ENCODE measurements at regions not wholly inside any gene's neighbourhood (a gene's known extent, or its start where the extent isn't known, plus 50 kb on each side); places are given as distances from the start of the nearest gene placed in this dataset.

- no peak overlapping the region for H3K4me3 ChIP-seq
- H3K9ac ChIP-seq = no peak overlapping the region
- no peaks in the 10 kb centered on the region for H3K79me2 ChIP-seq (ENCODE audit: low read depth)
- H3F3A ChIP-seq (ENCODE audit: low read depth) = no peaks in the 10 kb centered on the region
- Mint-ChIP-seq H3K9me3 (peaks cover 2% of the 10 kb centered on the region), H3K27ac (no peak overlapping the region), H3K27me3 (ENCODE audit: insufficient read depth, low read depth) (no peaks in the 10 kb centered on the region), H3K4me3 (no peak overlapping the region), H3K36me3 (no peaks in the 10 kb centered on the region), H3K4me1 (no peaks in the 10 kb centered on the region)
- H2AFZ ChIP-seq (replicated peaks) = no peak overlapping the region
- DNase-seq (ENCODE audit: low spot score) = no peak
- H4K20me1 ChIP-seq (ENCODE audit: low read depth) = no peaks in the 10 kb centered on the region
- no peaks in the 10 kb centered on the region for H3K4me1 ChIP-seq
- no peak for TF ChIP-seq EZH2 (IDR thresholded peaks at IDR 0.05)
- no peak for TF ChIP-seq CTCF (IDR thresholded peaks at IDR 0.05)
- no peak for TF ChIP-seq EZH2phosphoT487 (IDR thresholded peaks at IDR 0.05)
- no peaks in the 10 kb centered on the region for H3K36me3 ChIP-seq
- no peak overlapping the region for H3K4me2 ChIP-seq
- no peak overlapping the region for H3K27ac ChIP-seq
- no peaks in the 10 kb centered on the region for H3K27me3 ChIP-seq
- H3K9me3 ChIP-seq (ENCODE audit: low read depth) = no peaks in the 10 kb centered on the region
Observed at GRCh38 chr4:13876131-13876530, 248.6 kb upstream of the BOD1L1 start.

- TF ChIP-seq EZH2 (IDR thresholded peaks at IDR 0.05) (no peak), CTCF (IDR thresholded peaks at IDR 0.05) (no peak), EZH2phosphoT487 (IDR thresholded peaks at IDR 0.05) (no peak)
- no peak overlapping the region for H3K27ac ChIP-seq
- no peaks in the 10 kb centered on the region for H4K20me1 ChIP-seq (ENCODE audit: low read depth)
- H3K36me3 Mint-ChIP-seq = no peaks in the 10 kb centered on the region
- DNase-seq (ENCODE audit: low spot score) = no peak
- H3K9me3 ChIP-seq (ENCODE audit: low read depth) = no peaks in the 10 kb centered on the region
- no peaks in the 10 kb centered on the region for H3K79me2 ChIP-seq (ENCODE audit: low read depth)
- no peaks in the 10 kb centered on the region for H3K36me3 ChIP-seq
- H3K9me3 Mint-ChIP-seq = peaks cover 2% of the 10 kb centered on the region
- no peaks in the 10 kb centered on the region for H3K27me3 ChIP-seq
- no peak overlapping the region for H3K9ac ChIP-seq
- no peaks in the 10 kb centered on the region for H3K27me3 Mint-ChIP-seq (ENCODE audit: insufficient read depth, low read depth)
- no peak overlapping the region for H2AFZ ChIP-seq (replicated peaks)
- no peaks in the 10 kb centered on the region for H3K4me1 Mint-ChIP-seq
- no peak overlapping the region for H3K4me2 ChIP-seq
- no peak overlapping the region for H3K4me3 Mint-ChIP-seq
- no peak overlapping the region for H3K27ac Mint-ChIP-seq
- H3F3A ChIP-seq (ENCODE audit: low read depth) = no peaks in the 10 kb centered on the region
- no peak overlapping the region for H3K4me3 ChIP-seq
- no peaks in the 10 kb centered on the region for H3K4me1 ChIP-seq
Observed at GRCh38 chr4:13876940-13877339, 249.4 kb upstream of the BOD1L1 start.

DNA sequence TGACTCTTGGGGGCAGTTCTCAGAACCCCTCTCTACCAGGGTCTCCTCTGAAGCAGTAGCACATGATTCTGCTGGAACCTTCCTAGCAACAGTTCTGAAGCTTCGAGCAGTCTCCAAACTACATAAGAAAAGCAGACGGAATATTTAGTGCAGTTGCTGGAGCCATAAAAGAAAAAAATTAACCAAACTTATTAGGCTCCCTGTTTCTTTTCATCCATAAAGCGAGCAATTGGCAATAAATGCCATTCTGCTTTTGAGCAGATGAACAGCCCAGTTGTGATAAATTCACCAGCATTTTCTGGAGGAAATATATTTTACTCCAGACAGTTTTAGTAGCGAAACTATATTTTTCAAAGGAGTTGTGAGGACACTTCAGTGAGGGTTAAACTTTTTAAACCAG, 250.1 kb upstream of the BOD1L1 start:
- Mint-ChIP-seq H3K9me3 (peaks cover 2% of the 10 kb centered on the region), H3K27me3 (ENCODE audit: insufficient read depth, low read depth) (no peaks in the 10 kb centered on the region), H3K27ac (no peak overlapping the region), H3K4me1 (no peaks in the 10 kb centered on the region), H3K4me3 (no peak overlapping the region), H3K36me3 (no peaks in the 10 kb centered on the region)
- H3F3A ChIP-seq (ENCODE audit: low read depth) = no peaks in the 10 kb centered on the region
- no peaks in the 10 kb centered on the region for H3K4me1 ChIP-seq
- H4K20me1 ChIP-seq (ENCODE audit: low read depth) = no peaks in the 10 kb centered on the region
- H2AFZ ChIP-seq (replicated peaks) = no peak overlapping the region
- H3K36me3 ChIP-seq = no peaks in the 10 kb centered on the region
- H3K9ac ChIP-seq = no peak overlapping the region
- no peaks in the 10 kb centered on the region for H3K79me2 ChIP-seq (ENCODE audit: low read depth)
- H3K27ac ChIP-seq = no peak overlapping the region
- H3K27me3 ChIP-seq = no peaks in the 10 kb centered on the region
- no peak overlapping the region for H3K4me3 ChIP-seq
- no peak for DNase-seq (ENCODE audit: low spot score)
- H3K9me3 ChIP-seq (ENCODE audit: low read depth) = no peaks in the 10 kb centered on the region
- no peak overlapping the region for H3K4me2 ChIP-seq
- TF ChIP-seq CTCF (IDR thresholded peaks at IDR 0.05) (no peak), EZH2 (IDR thresholded peaks at IDR 0.05) (no peak), EZH2phosphoT487 (IDR thresholded peaks at IDR 0.05) (no peak)

GRCh38 chr4:13881892-13882291, 254.4 kb upstream of the BOD1L1 start:
- Mint-ChIP-seq H3K27me3 (ENCODE audit: insufficient read depth, low read depth) (no peaks in the 10 kb centered on the region), H3K36me3 (no peaks in the 10 kb centered on the region), H3K27ac (no peak overlapping the region), H3K9me3 (no peaks in the 10 kb centered on the region), H3K4me3 (no peak overlapping the region), H3K4me1 (no peaks in the 10 kb centered on the region)
- no peaks in the 10 kb centered on the region for H3K9me3 ChIP-seq (ENCODE audit: low read depth)
- DNase-seq (ENCODE audit: low spot score) = no peak
- H3K4me3 ChIP-seq = no peak overlapping the region
- no peaks in the 10 kb centered on the region for H4K20me1 ChIP-seq (ENCODE audit: low read depth)
- H3K9ac ChIP-seq = no peak overlapping the region
- H3K79me2 ChIP-seq (ENCODE audit: low read depth) = no peaks in the 10 kb centered on the region
- no peak overlapping the region for H3K27ac ChIP-seq
- H3K27me3 ChIP-seq = no peaks in the 10 kb centered on the region
- H2AFZ ChIP-seq (replicated peaks) = no peak overlapping the region
- no peaks in the 10 kb centered on the region for H3K36me3 ChIP-seq
- TF ChIP-seq CTCF (IDR thresholded peaks at IDR 0.05) = no peak
- no peak for TF ChIP-seq EZH2phosphoT487 (IDR thresholded peaks at IDR 0.05)
- TF ChIP-seq EZH2 (IDR thresholded peaks at IDR 0.05) = no peak
- no peak overlapping the region for H3K4me2 ChIP-seq
- no peaks in the 10 kb centered on the region for H3K4me1 ChIP-seq
- H3F3A ChIP-seq (ENCODE audit: low read depth) = no peaks in the 10 kb centered on the region
